PC-3 (cell line): ENCODE measurements at regions not wholly inside any gene's neighbourhood (a gene's known extent, or its start where the extent isn't known, plus 50 kb on each side); places are given as distances from the start of the nearest gene placed in this dataset.
"Not testable (repeated sequence)": the region's sequence is repeated elsewhere in the genome, so short reads cannot be mapped to it uniquely, and the experiment has no call there.

ENCODE experiments used
- ATAC-seq: fragments of 200-7000 bp; cut with Tn5 transposase; 2 replicates; pipeline ENCODE4 v1.9.1; 2020; ENCODE audit warnings: mild to moderate bottlenecking, moderate library complexity
- BruUV-seq: library from RNA; stranded (reverse); fragments of 400-500 nt; replicated peaks from 2 replicates; lab custom pipeline; 2021; lab: Mats Ljungman, UMichigan
- CTCF ChIA-PET: fragments of 300-600 bp; sonication (Branson Sonifier 250); formaldehyde crosslinking; loops from one replicate; lab custom pipeline; 2022; ENCODE audit warnings: antibody characterized with exemption; lab: Charles Lee
- POLR2A ChIA-PET: fragments of 300-600 bp; sonication (Branson Sonifier 250); formaldehyde crosslinking; loops from one replicate; lab custom pipeline; 2022; ENCODE audit warnings: antibody characterized with exemption; ENCODE audit not compliant: unreplicated experiment; lab: Charles Lee
- DNase-seq: peaks from one replicate; pipeline ENCODE4 v3.0.0-alpha.2; 2015
- H2AFZ ChIP-seq: fragments of 300-600 bp; sonication (generic); 2 replicates; pipeline ENCODE4 v1.6.0; 2016; ENCODE audit warnings: antibody characterized with exemption, low read length
- H3F3A ChIP-seq: fragments of 300-600 bp; sonication (generic); one replicate; pipeline ENCODE4 v1.6.0; 2017; ENCODE audit warnings: antibody characterized with exemption, low read length, control low read depth, mild to moderate bottlenecking; ENCODE audit not compliant: unreplicated experiment
- H3K27ac ChIP-seq: fragments of 300-600 bp; sonication (generic); 2 replicates; pipeline ENCODE4 v1.5.1; 2016; ENCODE audit warnings: mild to moderate bottlenecking, low read length
- H3K27me3 ChIP-seq: fragments of 300-600 bp; sonication (generic); 2 replicates; pipeline ENCODE4 v1.6.1; 2016; ENCODE audit warnings: low read length, mixed read lengths
- H3K36me3 ChIP-seq: fragments of 300-600 bp; sonication (generic); 2 replicates; pipeline ENCODE4 v1.6.1; 2016; ENCODE audit warnings: low read depth, mixed run types, low read length, mixed read lengths
- H3K4me1 ChIP-seq: fragments of 300-600 bp; sonication (generic); 2 replicates; pipeline ENCODE4 v1.5.1; 2016; ENCODE audit warnings: low read length; ENCODE audit not compliant: insufficient read depth
- H3K4me2 ChIP-seq: fragments of 300-600 bp; sonication (generic); 2 replicates; pipeline ENCODE4 v1.6.0; 2016; ENCODE audit warnings: low read length
- H3K4me3 ChIP-seq: fragments of 300-600 bp; sonication (generic); 2 replicates; pipeline ENCODE4 v1.5.1; 2016; ENCODE audit warnings: mild to moderate bottlenecking, low read length, mixed read lengths
- H3K79me2 ChIP-seq: fragments of 300-600 bp; sonication (generic); 2 replicates; pipeline ENCODE4 v1.6.1; 2017; ENCODE audit warnings: low read length, mixed read lengths
- H3K9ac ChIP-seq: fragments of 300-600 bp; sonication (generic); 2 replicates; pipeline ENCODE4 v1.6.0; 2016; ENCODE audit warnings: mild to moderate bottlenecking, low read length
- H3K9me2 ChIP-seq: fragments of 300-600 bp; sonication (generic); replicated peaks from 2 replicates; pipeline ENCODE4 v1.6.1; 2016; ENCODE audit warnings: mixed run types, low read length, mixed read lengths
- H3K9me3 ChIP-seq: fragments of 300-600 bp; sonication (generic); 2 replicates; pipeline ENCODE4 v1.6.1; 2016; ENCODE audit warnings: low read length, mixed read lengths
- H4K20me1 ChIP-seq: fragments of 300-600 bp; sonication (generic); 2 replicates; pipeline ENCODE4 v1.6.1; 2016; ENCODE audit warnings: low read length, mixed read lengths
- CTCF ChIP-seq: fragments of 300-600 bp; sonication (generic); conservative IDR thresholded peaks from 2 replicates; pipeline ENCODE4 v1.5.1; 2017; ENCODE audit warnings: antibody characterized with exemption, low read depth, mild to moderate bottlenecking, low read length
- EZH2 ChIP-seq: fragments of 300-600 bp; sonication (generic); IDR thresholded peaks from one replicate; pipeline ENCODE4 v1.6.1; 2017; ENCODE audit warnings: antibody characterized with exemption, mild to moderate bottlenecking, low read length; ENCODE audit not compliant: unreplicated experiment
- EZH2phosphoT487 ChIP-seq: fragments of 300-600 bp; sonication (generic); IDR thresholded peaks from 2 replicates; pipeline ENCODE4 v1.6.1; 2018; ENCODE audit warnings: mild to moderate bottlenecking, antibody characterized with exemption, low read length, borderline replicate concordance
- intact Hi-C: fragments of 100-400 bp; cut with micrococcal nuclease; formaldehyde crosslinking; loops from 2 replicates; pipeline ENCODE4 v1.9.0; 2023

DNA sequence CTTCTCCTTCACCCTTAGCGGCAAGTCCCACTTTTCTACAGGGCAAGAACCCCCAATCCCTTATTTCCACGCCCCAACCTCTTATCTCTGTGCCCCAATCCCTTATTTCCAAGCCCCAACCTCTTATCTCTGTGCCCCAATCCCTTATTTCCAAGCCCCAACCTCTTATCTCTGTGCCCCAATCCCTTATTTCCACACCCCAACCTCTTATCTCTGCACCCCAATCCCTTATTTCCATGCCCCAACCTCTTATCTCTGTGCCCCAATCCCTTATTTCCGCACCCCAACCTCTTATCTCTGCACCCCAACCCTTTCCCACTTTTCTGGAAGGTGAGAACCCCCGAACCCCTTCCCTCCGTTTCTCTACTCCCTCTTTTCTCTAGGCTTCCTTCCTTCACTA lies 116.1 kb upstream of the GJE1 start:
- H3K9me3 ChIP-seq, H4K20me1 ChIP-seq, POLR2A ChIA-PET, H2AFZ ChIP-seq, H3K79me2 ChIP-seq, intact Hi-C loops, BruUV-seq, H3K9ac ChIP-seq, H3K27ac ChIP-seq, DNase-seq, ATAC-seq, H3K9me2 ChIP-seq, CTCF ChIA-PET, H3K4me2 ChIP-seq, H3K36me3 ChIP-seq, H3K27me3 ChIP-seq, H3K4me3 ChIP-seq: not testable (repeated sequence)
- H3K4me1 ChIP-seq = peaks cover 34% of the 10 kb centered on the region
- H3F3A ChIP-seq = peaks cover 10% of the 10 kb centered on the region

- H2AFZ ChIP-seq, BruUV-seq, H3K9me2 ChIP-seq, H3K27me3 ChIP-seq, POLR2A ChIA-PET, CTCF ChIA-PET, ATAC-seq, H4K20me1 ChIP-seq, H3K79me2 ChIP-seq, H3K36me3 ChIP-seq, H3K9me3 ChIP-seq: not testable (repeated sequence)
- DNase-seq = peak; percentile 15
- peak overlapping the region; percentile 100 for H3K27ac ChIP-seq
- H3F3A ChIP-seq = peaks cover 10% of the 10 kb centered on the region
- intact Hi-C loops = loop anchor here (2.0 kb wide), 1 partner anchor 25 kb away; no protein-coding TSS in a partner anchor
- H3K9ac ChIP-seq = peak overlapping the region; percentile 93
- H3K4me3 ChIP-seq = peak overlapping the region; percentile 13; the same call in 1 of the 2 replicates
- peak overlapping the region; percentile 73 for H3K4me2 ChIP-seq
- H3K4me1 ChIP-seq = peaks cover 45% of the 10 kb centered on the region
Measured at GRCh38 chr6:142015463-142015862, 117.3 kb upstream of the GJE1 start.

DNA sequence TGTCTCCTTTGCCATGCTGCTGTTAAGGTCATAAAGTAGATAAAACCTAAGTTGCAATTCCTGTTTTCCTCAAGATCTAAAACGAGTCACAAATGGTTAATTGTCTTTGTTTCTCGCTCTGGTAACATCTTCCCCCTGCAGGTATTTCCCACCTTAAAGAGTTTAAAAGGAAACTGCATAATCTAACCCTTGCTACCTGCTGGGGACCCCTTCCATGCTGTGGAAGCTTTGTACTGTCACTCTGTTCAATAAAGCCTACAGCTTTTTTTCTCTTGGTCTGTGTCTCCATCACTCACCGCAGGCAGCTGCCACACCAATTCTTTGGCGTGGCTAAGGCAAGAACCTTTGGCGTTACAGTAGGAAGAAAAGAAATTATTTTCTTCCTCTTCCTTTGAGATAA lies 117.7 kb upstream of the GJE1 start:
- no peaks in the 10 kb centered on the region for H3K9me2 ChIP-seq
- DNase-seq (peak; percentile 7), ATAC-seq (0 out of 2 replicates have a peak, but pooled peaks have one; percentile 14)
- peak overlapping the region; percentile 13; the same call in 1 of the 2 replicates for H3K4me3 ChIP-seq
- peak overlapping the region; percentile 100 for H3K27ac ChIP-seq
- no peaks in the 10 kb centered on the region for H3K36me3 ChIP-seq
- no peaks in the 10 kb centered on the region for H3K27me3 ChIP-seq
- peak overlapping the region; percentile 73 for H3K4me2 ChIP-seq
- BruUV-seq = TSS peak; percentile 88
- no peak overlapping the region for H2AFZ ChIP-seq
- H4K20me1 ChIP-seq = no peaks in the 10 kb centered on the region
- TF ChIP-seq EZH2phosphoT487 (no peak), CTCF (no peak), EZH2 (no peak)
- intact Hi-C loops = loop anchor here (2.0 kb wide), 1 partner anchor 24 kb away; no protein-coding TSS in a partner anchor
- peak overlapping the region; percentile 93 for H3K9ac ChIP-seq
- ChIA-PET CTCF (interaction anchor here (1.0 kb wide), 1 partner anchor 26 kb away, joined by 3 read pairs; no protein-coding TSS in a partner anchor), POLR2A (interaction anchor here (0.6 kb wide), 1 partner anchor 271 kb away, joined by 3 read pairs; no protein-coding TSS in a partner anchor)
- peaks cover 48% of the 10 kb centered on the region for H3K4me1 ChIP-seq
- no peaks in the 10 kb centered on the region for H3K9me3 ChIP-seq
- H3K79me2 ChIP-seq = no peaks in the 10 kb centered on the region
- peaks cover 10% of the 10 kb centered on the region for H3F3A ChIP-seq
